ENCODE measurements at regions not wholly inside any gene's neighbourhood (a gene's known extent, or its start where the extent isn't known, plus 50 kb on each side); places are given as distances from the start of the nearest gene placed in this dataset.
"Not testable (repeated sequence)": the region's sequence is repeated elsewhere in the genome, so short reads cannot be mapped to it uniquely, and the experiment has no call there.

DNA sequence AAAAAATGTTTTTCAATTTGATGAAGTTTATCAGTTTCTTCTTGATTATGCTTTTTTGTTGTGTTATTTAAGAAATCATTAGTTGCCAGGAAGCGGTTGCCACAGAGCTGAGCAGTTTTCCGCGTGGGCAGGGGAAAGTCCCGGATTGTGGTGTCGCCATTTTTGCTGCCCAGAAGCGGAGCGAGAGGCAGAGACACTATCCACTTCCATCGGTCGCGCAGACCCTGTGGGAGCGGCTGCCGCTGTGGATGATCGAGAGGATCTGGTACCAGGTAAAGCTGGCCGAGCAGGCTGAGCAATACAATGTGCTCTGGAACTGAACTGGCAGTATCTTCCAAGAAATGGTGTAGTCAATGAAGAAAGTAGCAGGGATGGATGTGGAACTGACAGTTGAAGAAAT, 119.8 kb downstream of the ZNF736 start:
- Histone ChIP-seq H2AFZ (ENCODE audit: low read length) (no peak overlapping the region), H3K9me3 (ENCODE audit: low read length) (no peaks in the 10 kb centered on the region), H3K4me2 (ENCODE audit: low read length) (no peak overlapping the region), H4K20me1 (ENCODE audit: insufficient read depth, low read length) (no peaks in the 10 kb centered on the region), H3K4me1 (ENCODE audit: insufficient read depth, low read length, poor library complexity, severe bottlenecking) (no peaks in the 10 kb centered on the region), H3K36me3 (ENCODE audit: insufficient read depth, low read length) (no peaks in the 10 kb centered on the region), H3K79me2 (ENCODE audit: insufficient read depth, low read depth, low read length) (no peaks in the 10 kb centered on the region), H3K9me2 (ENCODE audit: insufficient read depth, low read length) (no peaks in the 10 kb centered on the region), H3K27ac (ENCODE audit: low read depth, low read length, poor library complexity, severe bottlenecking) (no peak overlapping the region), H3K4me3 (ENCODE audit: low read depth, low read length, poor library complexity, severe bottlenecking) (no peak overlapping the region)
- intact Hi-C loops (cut with micrococcal nuclease; ENCODE audit: unreplicated experiment): no loop called here
- BruUV-seq (replicated peaks): no TSS peak
- ChIA-PET CTCF (ENCODE audit: unreplicated experiment) (no interaction called here), POLR2A (no interaction called here)
- TF ChIP-seq, protein P1, sequence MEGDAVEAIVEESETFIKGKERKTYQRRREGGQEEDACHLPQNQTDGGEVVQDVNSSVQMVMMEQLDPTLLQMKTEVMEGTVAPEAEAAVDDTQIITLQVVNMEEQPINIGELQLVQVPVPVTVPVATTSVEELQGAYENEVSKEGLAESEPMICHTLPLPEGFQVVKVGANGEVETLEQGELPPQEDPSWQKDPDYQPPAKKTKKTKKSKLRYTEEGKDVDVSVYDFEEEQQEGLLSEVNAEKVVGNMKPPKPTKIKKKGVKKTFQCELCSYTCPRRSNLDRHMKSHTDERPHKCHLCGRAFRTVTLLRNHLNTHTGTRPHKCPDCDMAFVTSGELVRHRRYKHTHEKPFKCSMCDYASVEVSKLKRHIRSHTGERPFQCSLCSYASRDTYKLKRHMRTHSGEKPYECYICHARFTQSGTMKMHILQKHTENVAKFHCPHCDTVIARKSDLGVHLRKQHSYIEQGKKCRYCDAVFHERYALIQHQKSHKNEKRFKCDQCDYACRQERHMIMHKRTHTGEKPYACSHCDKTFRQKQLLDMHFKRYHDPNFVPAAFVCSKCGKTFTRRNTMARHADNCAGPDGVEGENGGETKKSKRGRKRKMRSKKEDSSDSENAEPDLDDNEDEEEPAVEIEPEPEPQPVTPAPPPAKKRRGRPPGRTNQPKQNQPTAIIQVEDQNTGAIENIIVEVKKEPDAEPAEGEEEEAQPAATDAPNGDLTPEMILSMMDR (conservative IDR thresholded peaks at IDR 0.05; ENCODE audit: low read length): no peak
- no peak for TF ChIP-seq EZH2phosphoT487 (IDR thresholded peaks at IDR 0.05; ENCODE audit: borderline replicate concordance, low read depth, low read length)
- no peak for DNase-seq (ENCODE audit: low spot score)

DNA sequence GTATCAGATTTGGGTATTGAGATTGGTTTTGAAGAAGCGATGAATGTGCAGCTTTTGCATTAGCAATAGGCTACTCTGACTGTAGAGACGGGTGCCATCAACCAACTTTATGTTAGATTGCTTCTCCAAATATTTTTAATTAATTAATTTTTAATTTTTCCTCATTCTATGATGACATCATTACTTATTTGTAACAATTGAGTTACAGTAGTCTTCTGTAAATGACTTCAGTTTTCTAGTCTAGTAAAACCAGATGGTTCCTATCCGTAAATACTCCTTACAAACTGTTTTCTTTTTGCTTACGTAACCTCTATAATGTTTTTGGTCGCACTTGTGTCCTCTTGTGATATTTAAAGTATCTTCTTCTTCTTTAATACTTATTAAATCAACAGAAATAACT, 118.1 kb downstream of the ZNF736 start:
- intact Hi-C loops (cut with micrococcal nuclease; ENCODE audit: unreplicated experiment): no loop called here
- no TSS peak for BruUV-seq (replicated peaks)
- no peaks in the 10 kb centered on the region for H3K9me3 ChIP-seq (ENCODE audit: low read length)
- H3K4me2 ChIP-seq (ENCODE audit: low read length): no peak overlapping the region
- H3K79me2 ChIP-seq (ENCODE audit: insufficient read depth, low read depth, low read length): no peaks in the 10 kb centered on the region
- H3K9me2 ChIP-seq (ENCODE audit: insufficient read depth, low read length): no peaks in the 10 kb centered on the region
- H3K27ac ChIP-seq (ENCODE audit: low read depth, low read length, poor library complexity, severe bottlenecking): no peak overlapping the region
- H2AFZ ChIP-seq (ENCODE audit: low read length): no peak overlapping the region
- CTCF ChIA-PET (ENCODE audit: unreplicated experiment): no interaction called here
- no peaks in the 10 kb centered on the region for H3K4me1 ChIP-seq (ENCODE audit: insufficient read depth, low read length, poor library complexity, severe bottlenecking)
- no peaks in the 10 kb centered on the region for H3K36me3 ChIP-seq (ENCODE audit: insufficient read depth, low read length)
- no peak for DNase-seq (ENCODE audit: low spot score)
- no peak overlapping the region for H3K4me3 ChIP-seq (ENCODE audit: low read depth, low read length, poor library complexity, severe bottlenecking)
- no peak for TF ChIP-seq EZH2phosphoT487 (IDR thresholded peaks at IDR 0.05; ENCODE audit: borderline replicate concordance, low read depth, low read length)
- TF ChIP-seq, protein P1 (conservative IDR thresholded peaks at IDR 0.05; ENCODE audit: low read length): no peak
- POLR2A ChIA-PET: no interaction called here
- H4K20me1 ChIP-seq (ENCODE audit: insufficient read depth, low read length): no peaks in the 10 kb centered on the region

DNA sequence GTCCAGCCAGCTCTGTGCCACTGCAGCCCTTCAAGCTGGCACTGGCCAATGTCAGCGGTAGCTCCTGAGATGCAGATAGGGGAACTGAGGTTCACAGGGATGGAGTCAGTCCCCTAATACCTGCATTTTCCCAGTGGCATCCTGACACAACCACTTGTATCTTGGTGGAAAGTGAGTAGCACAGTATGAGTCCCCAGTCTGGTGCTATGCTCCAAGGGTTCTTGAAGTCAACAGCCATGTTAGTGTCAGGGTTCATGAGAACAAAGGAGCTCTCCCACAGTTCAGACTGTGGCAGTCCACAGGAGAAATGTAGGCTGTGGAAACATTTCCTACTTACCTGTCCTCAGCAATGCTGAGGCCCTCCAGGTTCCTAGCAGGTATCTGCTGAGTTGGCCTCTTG, 115.5 kb downstream of the ZNF736 start:
- H3K4me1 ChIP-seq (ENCODE audit: insufficient read depth, low read length, poor library complexity, severe bottlenecking): no peaks in the 10 kb centered on the region
- H3K79me2 ChIP-seq (ENCODE audit: insufficient read depth, low read depth, low read length): no peaks in the 10 kb centered on the region
- CTCF ChIA-PET (ENCODE audit: unreplicated experiment): no interaction called here
- H4K20me1 ChIP-seq (ENCODE audit: insufficient read depth, low read length): no peaks in the 10 kb centered on the region
- H3K4me2 ChIP-seq (ENCODE audit: low read length): no peak overlapping the region
- POLR2A ChIA-PET: no interaction called here
- H3K9me2 ChIP-seq (ENCODE audit: insufficient read depth, low read length): no peaks in the 10 kb centered on the region
- intact Hi-C loops (cut with micrococcal nuclease; ENCODE audit: unreplicated experiment): no loop called here
- no peak overlapping the region for H3K4me3 ChIP-seq (ENCODE audit: low read depth, low read length, poor library complexity, severe bottlenecking)
- no TSS peak for BruUV-seq (replicated peaks)
- no peaks in the 10 kb centered on the region for H3K9me3 ChIP-seq (ENCODE audit: low read length)
- H3K27ac ChIP-seq (ENCODE audit: low read depth, low read length, poor library complexity, severe bottlenecking): no peak overlapping the region
- H3K36me3 ChIP-seq (ENCODE audit: insufficient read depth, low read length): no peaks in the 10 kb centered on the region
- no peak overlapping the region for H2AFZ ChIP-seq (ENCODE audit: low read length)
- no peak for TF ChIP-seq EZH2phosphoT487 (IDR thresholded peaks at IDR 0.05; ENCODE audit: borderline replicate concordance, low read depth, low read length)
- TF ChIP-seq, protein P1 (conservative IDR thresholded peaks at IDR 0.05; ENCODE audit: low read length): no peak
- no peak for DNase-seq (ENCODE audit: low spot score)

DNA sequence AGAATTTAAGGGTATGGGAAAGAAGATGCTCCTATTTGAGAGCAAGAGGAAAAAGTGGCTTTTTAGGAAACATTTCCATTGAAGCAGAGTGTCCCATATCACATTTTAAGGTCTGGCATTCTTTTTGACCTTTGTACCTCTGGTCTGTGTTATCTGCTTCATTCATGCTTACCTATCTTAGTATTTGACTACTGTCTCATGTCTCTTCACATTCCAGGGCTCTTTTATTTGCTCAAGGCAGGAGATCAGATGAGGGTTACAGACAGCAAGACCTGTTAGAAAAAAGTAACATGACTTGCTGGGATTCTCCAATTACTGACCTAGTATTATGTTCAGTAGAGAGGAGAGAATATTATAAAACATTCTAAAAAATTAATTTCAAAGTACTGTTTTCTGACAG, 111.7 kb downstream of the ZNF736 start:
- H3K27ac ChIP-seq (ENCODE audit: low read depth, low read length, poor library complexity, severe bottlenecking); H2AFZ ChIP-seq (ENCODE audit: low read length); H3K9me2 ChIP-seq (ENCODE audit: insufficient read depth, low read length); H3K36me3 ChIP-seq (ENCODE audit: insufficient read depth, low read length); H3K9me3 ChIP-seq (ENCODE audit: low read length); H3K4me1 ChIP-seq (ENCODE audit: insufficient read depth, low read length, poor library complexity, severe bottlenecking); CTCF ChIA-PET (ENCODE audit: unreplicated experiment); intact Hi-C loops (cut with micrococcal nuclease; ENCODE audit: unreplicated experiment); DNase-seq (ENCODE audit: low spot score); H3K79me2 ChIP-seq (ENCODE audit: insufficient read depth, low read depth, low read length); H3K4me3 ChIP-seq (ENCODE audit: low read depth, low read length, poor library complexity, severe bottlenecking); BruUV-seq (replicated peaks); H3K4me2 ChIP-seq (ENCODE audit: low read length); POLR2A ChIA-PET; H4K20me1 ChIP-seq (ENCODE audit: insufficient read depth, low read length): not testable (repeated sequence)
